Endothelial cell of umbilical vein (primary cell): ENCODE measurements at regions not wholly inside any gene's neighbourhood (a gene's known extent, or its start where the extent isn't known, plus 50 kb on each side); places are given as distances from the start of the nearest gene placed in this dataset.

Experiments used
- BruUV-seq: library from RNA; stranded (reverse); fragments of 400-500 nt; replicated peaks from 2 replicates; lab custom pipeline; 2021; lab: Mats Ljungman, UMichigan
- CTCF ChIA-PET: fragments of 300-600, 350-600 bp; sonication (Branson Sonifier 250); formaldehyde crosslinking; loops from one replicate; lab custom pipeline; 2021; ENCODE audit warnings: antibody characterized with exemption, inconsistent platforms; lab: Charles Lee
- POLR2A ChIA-PET: fragments of 300-600, 350-600 bp; sonication (Branson Sonifier 250); formaldehyde crosslinking; loops from one replicate; lab custom pipeline; 2021; ENCODE audit warnings: antibody characterized with exemption, inconsistent platforms; lab: Charles Lee
- DNase-seq: peaks from one replicate; pipeline ENCODE4 v3.0.0-alpha.2; 2011; ENCODE audit warnings: low read depth, low spot score
- FAIRE-seq: peaks from 2 replicates; lab custom pipeline; 2011; peaks lifted over from hg19 to GRCh38; lab: Jason Lieb, UNC
- H2AFZ ChIP-seq: 2 replicates; pipeline ENCODE4 v1.6.0; 2012; ENCODE audit warnings: low read depth, low read length, control low read depth, inconsistent platforms
- H3K27ac ChIP-seq: 2 replicates; pipeline ENCODE4 v1.5.1; 2011; ENCODE audit warnings: low read depth, mild to moderate bottlenecking, control low read depth, low read length, moderate library complexity; ENCODE audit not compliant: insufficient read depth
- H3K27me3 ChIP-seq, 2 experiments: 2 replicates each; pipeline versions ENCODE4 v1.6.0 to v1.6.1; 2011; ENCODE audit warnings: low read length in 2 of 2, mixed read lengths in 1 of 2; ENCODE audit not compliant: control insufficient read depth in 2 of 2, insufficient read depth in 2 of 2
- H3K36me3 ChIP-seq, 2 experiments: 2 replicates in 1 of 2; 3 replicates in 1 of 2; pipeline ENCODE4 v1.5.1; 2011; ENCODE audit warnings: low read length in 2 of 2, mild to moderate bottlenecking in 1 of 2, moderate library complexity in 1 of 2; ENCODE audit not compliant: control insufficient read depth in 2 of 2, insufficient read depth in 2 of 2; ENCODE audit errors: extremely low read depth in 1 of 2
- H3K4me1 ChIP-seq: 3 replicates; pipeline ENCODE4 v1.5.1; 2011; ENCODE audit warnings: mild to moderate bottlenecking, low read length; ENCODE audit not compliant: control insufficient read depth, insufficient read depth; ENCODE audit errors: extremely low read depth
- H3K4me2 ChIP-seq: 2 replicates; pipeline ENCODE4 v1.6.1; 2011; ENCODE audit warnings: low read length, control low read depth, mixed read lengths; ENCODE audit not compliant: insufficient read depth
- H3K4me3 ChIP-seq, 3 experiments: fragments of 200-600 bp in 1 of 3; sonication (generic), shearing (Covaris generic) in 1 of 3; replicated peaks in 1 of 3; 2 replicates each; pipeline ENCODE4 v1.5.1; 2011 to 2016; ENCODE audit warnings: control low read depth in 3 of 3, low read length in 3 of 3, mild to moderate bottlenecking in 2 of 3, inconsistent platforms in 1 of 3, low read depth in 1 of 3, moderate library complexity in 1 of 3; ENCODE audit not compliant: insufficient read depth in 1 of 3
- H3K79me2 ChIP-seq: 2 replicates; pipeline ENCODE4 v1.6.0; 2012; ENCODE audit warnings: low read length, inconsistent platforms; ENCODE audit not compliant: control insufficient read depth, insufficient read depth
- H3K9ac ChIP-seq: replicated peaks from 2 replicates; pipeline ENCODE3; 2011; ENCODE audit warnings: low read length, control low read depth; ENCODE audit not compliant: insufficient read depth; ENCODE audit errors: extremely low read depth
- H3K9me1 ChIP-seq: replicated peaks from 3 replicates; pipeline ENCODE4 v1.6.0; 2011; ENCODE audit warnings: mild to moderate bottlenecking, low read length; ENCODE audit not compliant: control insufficient read depth, insufficient read depth; ENCODE audit errors: extremely low read depth
- H3K9me3 ChIP-seq: replicated peaks from 2 replicates; pipeline ENCODE4 v1.5.1; 2012; ENCODE audit warnings: low read length, inconsistent platforms; ENCODE audit not compliant: control insufficient read depth, insufficient read depth
- H4K20me1 ChIP-seq: replicated peaks from 2 replicates; pipeline ENCODE3; 2011; ENCODE audit warnings: mild to moderate bottlenecking, low read length; ENCODE audit not compliant: control insufficient read depth, insufficient read depth; ENCODE audit errors: extremely low read depth
- EZH2 ChIP-seq: IDR thresholded peaks from 2 replicates; pipeline ENCODE4 v1.6.1; 2012; ENCODE audit warnings: borderline replicate concordance, low read depth, mild to moderate bottlenecking, moderate library complexity, low read length, inconsistent platforms; ENCODE audit not compliant: severe bottlenecking
- FOS ChIP-seq: IDR thresholded peaks from 2 replicates; pipeline ENCODE4 v1.6.1; 2011; ENCODE audit warnings: mild to moderate bottlenecking, low read length, moderate library complexity, borderline replicate concordance; ENCODE audit not compliant: insufficient read depth
- GATA2 ChIP-seq: IDR thresholded peaks from 2 replicates; pipeline ENCODE4 v1.7.0; 2011; ENCODE audit warnings: low read depth, mild to moderate bottlenecking, moderate library complexity, mixed read lengths, low read length; ENCODE audit not compliant: insufficient read length, insufficient read depth
- JUN ChIP-seq: IDR thresholded peaks from 2 replicates; pipeline ENCODE4 v1.6.1; 2011; ENCODE audit warnings: borderline replicate concordance, low read depth; ENCODE audit not compliant: insufficient read length, insufficient read depth
- MYC ChIP-seq: IDR thresholded peaks from one replicate; pipeline ENCODE4 v1.6.1; 2011; ENCODE audit warnings: mild to moderate bottlenecking, low read depth, low read length
- POLR2A ChIP-seq: IDR thresholded peaks from 2 replicates; pipeline ENCODE4 v1.6.1; 2012; ENCODE audit warnings: low read depth, mild to moderate bottlenecking, control low read depth, low read length
- POLR2AphosphoS5 ChIP-seq: IDR thresholded peaks from 2 replicates; pipeline ENCODE4 v1.6.1; 2012; ENCODE audit warnings: low read depth, mild to moderate bottlenecking, control low read depth, low read length, moderate library complexity; ENCODE audit not compliant: insufficient read depth
- dilution Hi-C: fragments of 300-500 bp; cut with MboI; formaldehyde crosslinking; loops from one replicate; pipeline ENCODE4 v1.15.0; 2019; ENCODE audit warnings: low sequenced_read_pairs; ENCODE audit not compliant: extremely low pct_ligation_motif_present
- intact Hi-C: fragments of 100-400 bp; cut with micrococcal nuclease; formaldehyde crosslinking; loops from one replicate; pipeline ENCODE4 v1.10.0; 2022
- TF ChIP-seq, protein P1 (sequence below), 2 donors: IDR thresholded peaks; 1 replicate in 1 of 2; 2 replicates in 1 of 2; pipeline ENCODE4 v1.5.1; 2011; ENCODE audit warnings: low read length in 2 of 2, mild to moderate bottlenecking in 2 of 2, moderate library complexity in 2 of 2, control low read depth in 1 of 2, inconsistent platforms in 1 of 2, low read depth in 1 of 2; ENCODE audit not compliant: insufficient read depth in 1 of 2; ENCODE audit errors: extremely low read depth in 1 of 2
- TF ChIP-seq, protein P2 (sequence below): IDR thresholded peaks from 2 replicates; pipeline ENCODE4 v1.6.1; 2011; ENCODE audit not compliant: insufficient read depth, insufficient read length

DNA sequence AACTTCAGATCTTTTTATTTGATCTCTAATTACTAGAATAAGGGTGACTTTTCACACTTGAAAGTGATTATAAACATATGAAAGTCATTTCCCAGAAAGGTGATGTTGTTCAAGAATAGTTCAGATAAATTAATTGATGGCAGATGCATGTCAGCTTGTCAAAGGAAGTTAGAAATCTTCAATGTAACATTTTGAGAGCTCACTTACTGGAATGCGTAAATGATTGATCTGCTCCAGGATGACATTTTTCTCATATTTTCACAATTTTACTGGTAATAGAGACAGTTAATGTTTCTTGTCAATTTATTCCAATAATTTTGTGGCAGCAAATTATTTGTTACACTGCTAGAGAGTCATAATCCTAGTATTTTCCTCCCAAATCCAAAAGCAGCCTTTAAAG, 424.2 kb downstream of the PLA2G4A start:
- CTCF ChIA-PET, result interaction anchor here (1.7 kb wide), 1 partner anchor 12 kb away, joined by 9 read pairs; no protein-coding TSS in a partner anchor
- POLR2A ChIA-PET, result no interaction called here

More for the DNA sequence above, 424.2 kb downstream of the PLA2G4A start:
- Histone ChIP-seq H3K4me1 (no peaks in the 10 kb centered on the region), H3K4me3 (no peak overlapping the region), H3K9me3 (no peaks in the 10 kb centered on the region), H3K27me3 (no peaks in the 10 kb centered on the region), H3K4me2 (no peak overlapping the region), H4K20me1 (no peaks in the 10 kb centered on the region), H3K9me1 (no peaks in the 10 kb centered on the region), H3K36me3 (no peaks in the 10 kb centered on the region), H3K27ac (no peak overlapping the region), H3K79me2 (no peaks in the 10 kb centered on the region), H3K9ac (no peak overlapping the region), H2AFZ (no peak overlapping the region)
- dilution Hi-C loops, result no loop called here
- no peak for DNase-seq
- intact Hi-C loops, result loop anchor here (10.0 kb wide), 1 partner anchor 648 kb away; no protein-coding TSS in a partner anchor
- no TSS peak for BruUV-seq
- no peak for FAIRE-seq
- TF ChIP-seq POLR2AphosphoS5, result no peak
- TF ChIP-seq, protein P1, sequence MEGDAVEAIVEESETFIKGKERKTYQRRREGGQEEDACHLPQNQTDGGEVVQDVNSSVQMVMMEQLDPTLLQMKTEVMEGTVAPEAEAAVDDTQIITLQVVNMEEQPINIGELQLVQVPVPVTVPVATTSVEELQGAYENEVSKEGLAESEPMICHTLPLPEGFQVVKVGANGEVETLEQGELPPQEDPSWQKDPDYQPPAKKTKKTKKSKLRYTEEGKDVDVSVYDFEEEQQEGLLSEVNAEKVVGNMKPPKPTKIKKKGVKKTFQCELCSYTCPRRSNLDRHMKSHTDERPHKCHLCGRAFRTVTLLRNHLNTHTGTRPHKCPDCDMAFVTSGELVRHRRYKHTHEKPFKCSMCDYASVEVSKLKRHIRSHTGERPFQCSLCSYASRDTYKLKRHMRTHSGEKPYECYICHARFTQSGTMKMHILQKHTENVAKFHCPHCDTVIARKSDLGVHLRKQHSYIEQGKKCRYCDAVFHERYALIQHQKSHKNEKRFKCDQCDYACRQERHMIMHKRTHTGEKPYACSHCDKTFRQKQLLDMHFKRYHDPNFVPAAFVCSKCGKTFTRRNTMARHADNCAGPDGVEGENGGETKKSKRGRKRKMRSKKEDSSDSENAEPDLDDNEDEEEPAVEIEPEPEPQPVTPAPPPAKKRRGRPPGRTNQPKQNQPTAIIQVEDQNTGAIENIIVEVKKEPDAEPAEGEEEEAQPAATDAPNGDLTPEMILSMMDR (IDR thresholded peaks at IDR 0.05; ENCODE audit: extremely low read depth in 1 of 2, insufficient read depth in 1 of 2, low read depth in 1 of 2, low read length in 2 of 2), result no peak
- TF ChIP-seq MYC, result no peak
- TF ChIP-seq EZH2, result no peak
- no peak for TF ChIP-seq POLR2A
- TF ChIP-seq FOS, result no peak
- no peak for TF ChIP-seq JUN
- TF ChIP-seq, protein P2, sequence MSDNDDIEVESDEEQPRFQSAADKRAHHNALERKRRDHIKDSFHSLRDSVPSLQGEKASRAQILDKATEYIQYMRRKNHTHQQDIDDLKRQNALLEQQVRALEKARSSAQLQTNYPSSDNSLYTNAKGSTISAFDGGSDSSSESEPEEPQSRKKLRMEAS, result no peak
- no peak for TF ChIP-seq GATA2
